Activated naive CD4-positive, alpha-beta T cell (primary cell): ENCODE measurements at regions not wholly inside any gene's neighbourhood (a gene's known extent, or its start where the extent isn't known, plus 50 kb on each side); places are given as distances from the start of the nearest gene placed in this dataset.

Experiments
- DNase-seq, 4 experiments: peaks; one replicate each; lab custom pipeline; 2025; lab: John Stamatoyannopoulos, UW

- no peak for DNase-seq
Measured at GRCh38 chr4:184968366-184968765, 49.9 kb upstream of the HELT start.
